ENCODE measurements at regions not wholly inside any gene's neighbourhood (a gene's known extent, or its start where the extent isn't known, plus 50 kb on each side); places are given as distances from the start of the nearest gene placed in this dataset.
"Not testable (repeated sequence)": the region's sequence is repeated elsewhere in the genome, so short reads cannot be mapped to it uniquely, and the experiment has no call there.

DNA sequence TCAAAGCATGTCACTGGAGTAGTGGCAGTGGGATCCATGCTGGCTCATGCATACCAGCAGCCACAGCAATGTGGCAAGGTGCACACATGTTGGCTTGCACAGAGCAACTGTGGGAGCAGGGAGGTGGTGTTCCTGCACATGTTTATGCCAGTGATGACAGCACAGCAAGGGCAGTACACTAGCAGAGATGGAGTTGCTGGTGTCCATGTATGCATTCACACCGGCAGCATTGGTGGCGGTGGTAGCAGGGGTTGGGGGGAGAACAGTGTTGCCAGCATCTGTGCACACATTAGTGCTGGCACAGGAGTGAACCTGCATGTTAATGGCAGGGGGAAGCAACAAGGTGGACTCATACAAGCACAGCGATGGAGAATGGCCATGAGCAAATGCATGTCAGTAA is 202.0 kb upstream of the KCNMB2 start:
- Mint-ChIP-seq H3K4me3 (no peak overlapping the region), H3K27me3 (no peaks in the 10 kb centered on the region), H3K36me3 (no peaks in the 10 kb centered on the region), H3K9me3 (no peaks in the 10 kb centered on the region), H3K4me1 (no peaks in the 10 kb centered on the region), H3K27ac (no peak overlapping the region)
- CTCF ChIA-PET = no interaction called here
- DNase-seq = no peak

GRCh38 chr3:178336336-178336735 is 199.9 kb upstream of the KCNMB2 start:
- H3K27me3 Mint-ChIP-seq = no peaks in the 10 kb centered on the region
- H3K36me3 Mint-ChIP-seq = no peaks in the 10 kb centered on the region
- H3K4me3 Mint-ChIP-seq = no peak overlapping the region
- H3K9me3 Mint-ChIP-seq = no peaks in the 10 kb centered on the region
- H3K4me1 Mint-ChIP-seq = no peaks in the 10 kb centered on the region
- no peak overlapping the region for H3K27ac Mint-ChIP-seq
- CTCF ChIA-PET = no interaction called here
- no peak for DNase-seq

DNA sequence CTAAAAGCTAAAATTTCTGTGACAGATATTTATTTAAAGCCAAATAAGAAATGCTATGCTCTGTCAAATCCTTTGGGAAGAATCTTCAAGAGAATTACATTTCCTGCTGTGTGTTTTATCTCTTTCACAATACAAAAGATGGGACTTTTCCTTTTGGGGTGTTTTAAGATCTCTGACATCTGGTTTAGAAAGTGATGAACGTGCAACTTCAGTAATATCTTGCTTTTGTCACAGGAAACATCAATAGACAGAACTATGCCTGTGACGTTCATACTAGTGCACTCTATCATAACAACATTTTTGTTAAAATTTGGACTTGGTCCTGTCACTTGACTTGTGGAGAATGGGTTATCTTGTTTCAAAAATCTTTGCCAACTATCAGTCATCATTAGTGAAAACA is 195.7 kb upstream of the KCNMB2 start:
- no peak for DNase-seq
- Mint-ChIP-seq H3K4me1 (no peaks in the 10 kb centered on the region), H3K4me3 (no peak overlapping the region), H3K9me3 (no peaks in the 10 kb centered on the region), H3K36me3 (no peaks in the 10 kb centered on the region), H3K27me3 (no peaks in the 10 kb centered on the region), H3K27ac (no peak overlapping the region)
- CTCF ChIA-PET = no interaction called here

DNA sequence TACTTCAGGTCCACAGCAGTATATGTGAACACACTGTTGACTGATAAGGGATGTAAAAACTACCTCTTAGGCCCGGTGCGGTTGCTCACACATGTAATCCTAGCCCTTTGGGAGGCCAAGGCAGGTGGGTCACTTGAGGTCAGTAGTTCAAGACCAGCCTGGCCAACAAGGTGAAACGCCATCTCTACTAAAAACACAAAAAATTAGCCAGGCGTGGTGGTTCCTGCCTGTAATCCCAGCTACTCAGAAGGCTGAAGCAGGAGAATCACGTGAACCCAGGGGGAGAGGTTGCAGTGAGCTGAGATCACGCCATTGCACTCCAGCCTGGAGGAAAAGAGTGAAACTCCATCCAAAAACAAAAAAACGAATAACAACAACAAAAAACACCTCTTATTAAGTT is 194.6 kb upstream of the KCNMB2 start:
- Mint-ChIP-seq H3K9me3 (no peaks in the 10 kb centered on the region), H3K27ac (no peak overlapping the region), H3K4me1 (no peaks in the 10 kb centered on the region), H3K36me3 (no peaks in the 10 kb centered on the region), H3K27me3 (no peaks in the 10 kb centered on the region), H3K4me3 (no peak overlapping the region)
- CTCF ChIA-PET = no interaction called here
- DNase-seq = no peak

DNA sequence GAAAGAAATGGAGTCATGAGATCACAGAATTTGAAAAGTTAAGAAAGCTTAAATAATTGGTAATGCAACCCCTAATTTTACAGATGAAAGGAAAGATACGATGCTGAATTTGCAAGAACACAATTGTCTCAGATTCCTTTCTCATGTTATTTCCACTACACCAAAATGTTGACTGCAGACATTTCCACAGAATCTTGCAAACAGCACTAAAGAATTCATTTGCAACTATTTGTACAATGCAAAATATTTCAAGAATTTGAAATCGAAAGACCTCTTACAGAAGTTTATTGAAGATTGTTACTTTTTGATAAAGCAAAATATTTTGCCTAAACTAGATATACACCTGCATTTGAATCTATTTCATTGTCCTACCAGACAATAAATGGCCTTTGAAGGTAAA is 194.1 kb upstream of the KCNMB2 start:
- Mint-ChIP-seq H3K9me3 (no peaks in the 10 kb centered on the region), H3K36me3 (no peaks in the 10 kb centered on the region), H3K4me3 (no peak overlapping the region), H3K27ac (no peak overlapping the region), H3K4me1 (no peaks in the 10 kb centered on the region), H3K27me3 (no peaks in the 10 kb centered on the region)
- CTCF ChIA-PET = no interaction called here
- no peak for DNase-seq

DNA sequence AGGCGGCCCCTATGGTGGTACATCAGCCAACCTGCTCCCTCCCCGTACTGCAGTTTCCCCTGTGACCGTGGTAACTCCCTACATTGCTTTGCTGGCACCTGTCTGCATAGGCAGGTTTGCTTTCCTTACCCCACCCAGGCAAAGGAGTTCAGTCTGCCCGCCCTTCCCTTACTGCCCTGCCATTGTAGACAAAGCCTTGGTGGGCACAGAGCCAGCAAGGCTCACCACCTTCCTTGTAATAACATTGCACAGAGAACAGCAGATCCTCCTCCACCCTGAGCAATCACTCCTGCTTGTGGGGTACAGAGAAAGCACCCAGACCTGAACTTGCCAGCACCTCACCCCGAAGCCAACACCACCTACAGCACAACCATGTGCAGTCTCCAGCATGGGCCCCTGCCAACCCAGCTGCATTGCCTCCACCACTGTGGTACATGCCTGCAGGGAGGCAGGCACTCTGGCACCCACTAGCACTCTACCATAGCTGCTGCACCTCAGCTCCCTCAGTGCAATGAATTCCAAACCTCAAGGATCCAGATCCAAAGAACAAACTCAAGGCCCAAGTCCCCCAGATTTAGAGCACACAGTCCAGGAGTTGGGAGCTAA is 192.7 kb upstream of the KCNMB2 start:
- Mint-ChIP-seq H3K27me3 (no peaks in the 10 kb centered on the region), H3K27ac (no peak overlapping the region), H3K4me1 (no peaks in the 10 kb centered on the region), H3K36me3 (no peaks in the 10 kb centered on the region), H3K4me3 (no peak overlapping the region), H3K9me3 (no peaks in the 10 kb centered on the region)
- CTCF ChIA-PET = no interaction called here
- no peak for DNase-seq

DNA sequence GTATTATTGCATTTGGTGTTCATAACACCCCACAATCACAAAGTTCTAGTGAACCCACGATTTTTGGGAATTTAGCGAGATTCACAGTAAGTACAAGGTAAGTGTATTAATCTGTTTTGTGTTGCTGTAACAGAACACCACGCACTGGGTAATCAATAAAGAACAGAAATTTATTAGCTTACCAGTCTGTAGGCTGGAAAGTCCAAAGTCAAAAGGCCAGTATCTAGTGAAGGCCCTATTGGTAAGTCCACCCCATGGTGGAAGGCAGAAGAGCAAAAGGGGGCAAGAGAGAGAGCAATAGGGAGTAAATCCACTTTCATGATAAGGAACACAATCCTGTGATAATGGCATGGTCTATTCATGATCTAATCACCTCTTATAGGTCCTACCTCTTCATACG is 190.3 kb upstream of the KCNMB2 start:
- Mint-ChIP-seq H3K36me3 (no peaks in the 10 kb centered on the region), H3K27ac (no peak overlapping the region), H3K4me3 (no peak overlapping the region), H3K9me3 (no peaks in the 10 kb centered on the region), H3K27me3 (no peaks in the 10 kb centered on the region), H3K4me1 (no peaks in the 10 kb centered on the region)
- no peak for DNase-seq
- CTCF ChIA-PET = no interaction called here

DNA sequence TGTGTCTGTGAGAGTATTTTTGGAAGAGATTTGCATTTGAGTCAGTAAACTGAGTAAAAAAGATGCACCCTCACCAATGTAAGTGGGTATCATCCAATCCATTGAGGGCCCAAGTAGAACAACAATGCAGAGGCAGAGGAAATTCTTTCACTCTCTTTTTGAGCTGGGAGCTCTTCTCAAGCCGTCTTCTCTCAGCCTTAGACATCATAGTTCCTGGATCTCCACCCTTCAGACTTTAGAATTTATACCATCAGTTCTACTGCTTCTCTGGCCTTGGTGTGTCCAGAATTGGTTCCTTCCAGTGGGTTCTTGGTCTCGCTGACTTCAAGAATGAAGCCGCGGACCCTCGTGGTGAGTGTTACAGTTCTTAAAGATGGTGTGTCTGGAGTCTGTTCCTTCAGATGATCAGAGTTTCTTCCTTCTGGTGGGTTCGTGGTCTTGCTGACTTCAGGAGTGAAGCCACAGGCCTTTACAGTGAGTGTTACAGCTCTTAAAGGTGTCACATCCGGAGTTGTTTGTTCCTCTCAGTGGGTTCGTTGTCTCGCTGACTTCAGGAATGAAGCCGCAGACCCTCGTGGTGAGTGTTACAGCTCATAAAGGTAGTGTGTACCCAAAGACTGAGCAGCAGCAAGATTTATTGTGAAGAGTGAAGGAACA is 187.5 kb upstream of the KCNMB2 start:
- CTCF ChIA-PET = not testable (repeated sequence)

GRCh38 chr3:178349218-178349596 is 187.0 kb upstream of the KCNMB2 start:
- CTCF ChIA-PET, H3K4me3 Mint-ChIP-seq, DNase-seq, H3K27me3 Mint-ChIP-seq, H3K4me1 Mint-ChIP-seq, H3K36me3 Mint-ChIP-seq, H3K27ac Mint-ChIP-seq, H3K9me3 Mint-ChIP-seq: not testable (repeated sequence)

More for the DNA sequence above, 187.5 kb upstream of the KCNMB2 start:
- not testable (repeated sequence) for H3K36me3 Mint-ChIP-seq, DNase-seq, H3K27me3 Mint-ChIP-seq, H3K9me3 Mint-ChIP-seq, H3K4me3 Mint-ChIP-seq, H3K27ac Mint-ChIP-seq, H3K4me1 Mint-ChIP-seq

GRCh38 chr3:178350763-178351162 is 185.5 kb upstream of the KCNMB2 start:
- H3K27me3 Mint-ChIP-seq = no peaks in the 10 kb centered on the region
- DNase-seq = no peak
- H3K27ac Mint-ChIP-seq = no peak overlapping the region
- H3K9me3 Mint-ChIP-seq = no peaks in the 10 kb centered on the region
- no peaks in the 10 kb centered on the region for H3K4me1 Mint-ChIP-seq
- CTCF ChIA-PET = no interaction called here
- H3K4me3 Mint-ChIP-seq = no peak overlapping the region
- H3K36me3 Mint-ChIP-seq = no peaks in the 10 kb centered on the region

GRCh38 chr3:178352326-178353005 is 183.8 kb upstream of the KCNMB2 start:
- DNase-seq = no peak
- Mint-ChIP-seq H3K27ac (no peak overlapping the region), H3K9me3 (no peaks in the 10 kb centered on the region), H3K4me3 (no peak overlapping the region), H3K27me3 (no peaks in the 10 kb centered on the region), H3K4me1 (no peaks in the 10 kb centered on the region), H3K36me3 (no peaks in the 10 kb centered on the region)
- CTCF ChIA-PET = no interaction called here

DNA sequence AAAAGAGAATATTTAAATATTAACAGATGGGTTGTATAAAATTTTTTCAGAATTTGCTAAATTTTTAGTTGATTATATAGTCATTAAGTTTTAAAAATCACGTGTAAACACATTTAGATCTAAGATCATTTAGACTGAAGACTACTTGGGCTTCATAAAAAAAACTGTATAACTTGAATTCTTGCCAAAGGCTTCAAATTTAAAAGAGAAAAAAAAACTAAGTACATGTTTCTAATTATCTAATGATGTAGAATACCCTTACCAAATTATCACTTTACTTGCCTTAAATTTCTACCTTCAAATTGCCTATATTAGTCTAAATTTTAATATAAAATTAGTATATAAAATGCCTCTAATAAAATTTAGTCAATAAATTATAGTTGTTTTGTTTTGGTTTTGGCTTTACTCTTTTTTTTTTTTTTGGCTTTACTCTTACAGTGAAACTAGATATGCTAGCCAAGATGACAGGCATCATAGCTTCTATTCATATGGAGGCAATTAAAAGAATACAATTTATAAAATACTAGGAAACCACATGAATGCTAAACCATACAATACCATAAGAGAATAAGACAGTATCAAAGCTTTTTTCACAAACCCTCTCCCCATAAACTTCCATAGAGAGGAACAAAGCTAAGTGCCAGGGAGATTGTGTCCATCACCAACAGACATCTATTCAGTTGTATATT is 183.1 kb upstream of the KCNMB2 start:
- CTCF ChIA-PET = no interaction called here
- no peak for DNase-seq
- H3K9me3 Mint-ChIP-seq = no peaks in the 10 kb centered on the region
- no peaks in the 10 kb centered on the region for H3K4me1 Mint-ChIP-seq
- no peaks in the 10 kb centered on the region for H3K27me3 Mint-ChIP-seq
- no peaks in the 10 kb centered on the region for H3K36me3 Mint-ChIP-seq
- no peak overlapping the region for H3K4me3 Mint-ChIP-seq
- H3K27ac Mint-ChIP-seq = no peak overlapping the region

DNA sequence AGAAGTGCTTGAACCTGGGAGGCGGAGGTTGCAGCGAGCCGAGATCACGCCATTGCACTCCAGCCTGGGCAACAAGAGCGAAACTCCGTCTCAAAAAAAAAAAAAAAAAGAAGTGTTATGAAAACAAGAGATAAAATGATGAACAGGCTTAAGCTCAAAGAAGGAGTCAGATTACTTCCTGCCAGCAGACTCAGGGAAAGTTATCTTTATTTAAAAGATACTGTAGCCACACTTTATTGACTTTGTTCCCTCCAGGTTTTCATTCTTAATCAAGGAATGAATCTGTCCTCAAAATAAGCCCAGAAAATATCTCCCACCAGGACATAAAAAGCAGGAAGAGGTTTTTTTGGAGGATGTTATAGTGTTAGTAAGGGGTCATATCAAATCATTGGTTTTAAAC is 176.5 kb upstream of the KCNMB2 start:
- H3K27me3 Mint-ChIP-seq = no peaks in the 10 kb centered on the region
- CTCF ChIA-PET = no interaction called here

GRCh38 chr3:178363048-178363447 is 173.2 kb upstream of the KCNMB2 start:
- H3K27me3 Mint-ChIP-seq, H3K27ac Mint-ChIP-seq, DNase-seq, H3K9me3 Mint-ChIP-seq, CTCF ChIA-PET, H3K4me1 Mint-ChIP-seq, H3K36me3 Mint-ChIP-seq, H3K4me3 Mint-ChIP-seq: not testable (repeated sequence)

More for the DNA sequence above, 176.5 kb upstream of the KCNMB2 start:
- peaks cover 2% of the 10 kb centered on the region for H3K9me3 Mint-ChIP-seq
- no peak overlapping the region for H3K27ac Mint-ChIP-seq
- H3K4me3 Mint-ChIP-seq = no peak overlapping the region
- no peaks in the 10 kb centered on the region for H3K36me3 Mint-ChIP-seq
- DNase-seq = no peak
- H3K4me1 Mint-ChIP-seq = no peaks in the 10 kb centered on the region
